ENCODE measurements at regions not wholly inside any gene's neighbourhood (a gene's known extent, or its start where the extent isn't known, plus 50 kb on each side); places are given as distances from the start of the nearest gene placed in this dataset.

DNA sequence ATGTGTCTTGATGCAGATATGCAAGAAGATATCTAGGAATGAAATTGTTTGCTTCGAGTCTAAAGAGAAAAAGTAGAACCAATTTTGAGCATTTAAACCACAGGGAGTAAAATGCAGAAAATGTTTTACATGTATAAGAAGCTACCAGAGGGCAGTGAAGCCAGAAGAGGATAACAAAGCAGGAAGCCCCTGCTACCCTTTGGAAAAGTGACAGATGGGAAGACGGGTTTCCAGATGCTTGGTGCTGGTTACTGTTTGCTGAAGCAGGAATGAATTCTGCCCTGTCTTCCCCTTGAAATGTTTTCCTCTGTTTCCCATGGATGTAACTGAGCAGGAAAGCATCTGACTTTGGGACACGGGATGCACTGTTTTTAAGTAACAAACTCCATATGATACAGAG, 822.2 kb downstream of the MRPL39 start:
- H3K36me3 ChIP-seq (ENCODE audit: control insufficient read depth in 2 of 2, extremely low read depth in 1 of 2, insufficient read depth in 2 of 2, low read length in 2 of 2) = no peaks in the 10 kb centered on the region
- intact Hi-C loops (cut with micrococcal nuclease) (no loop called here), dilution Hi-C loops (cut with MboI; ENCODE audit: extremely low pct_ligation_motif_present, low sequenced_read_pairs) (no loop called here)
- TF ChIP-seq POLR2A (IDR thresholded peaks at IDR 0.05; ENCODE audit: low read depth, low read length) = no peak
- no peak for TF ChIP-seq EZH2 (IDR thresholded peaks at IDR 0.05; ENCODE audit: borderline replicate concordance, low read depth, low read length, severe bottlenecking)
- TF ChIP-seq JUN (IDR thresholded peaks at IDR 0.05; ENCODE audit: borderline replicate concordance, insufficient read depth, insufficient read length, low read depth) = no peak
- TF ChIP-seq, protein P1, sequence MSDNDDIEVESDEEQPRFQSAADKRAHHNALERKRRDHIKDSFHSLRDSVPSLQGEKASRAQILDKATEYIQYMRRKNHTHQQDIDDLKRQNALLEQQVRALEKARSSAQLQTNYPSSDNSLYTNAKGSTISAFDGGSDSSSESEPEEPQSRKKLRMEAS (IDR thresholded peaks at IDR 0.05; ENCODE audit: insufficient read depth, insufficient read length) = no peak
- no peak for TF ChIP-seq POLR2AphosphoS5 (IDR thresholded peaks at IDR 0.05; ENCODE audit: insufficient read depth, low read depth, low read length)
- TF ChIP-seq GATA2 (IDR thresholded peaks at IDR 0.05; ENCODE audit: insufficient read depth, insufficient read length, low read depth, low read length) = no peak
- TF ChIP-seq, protein P2, sequence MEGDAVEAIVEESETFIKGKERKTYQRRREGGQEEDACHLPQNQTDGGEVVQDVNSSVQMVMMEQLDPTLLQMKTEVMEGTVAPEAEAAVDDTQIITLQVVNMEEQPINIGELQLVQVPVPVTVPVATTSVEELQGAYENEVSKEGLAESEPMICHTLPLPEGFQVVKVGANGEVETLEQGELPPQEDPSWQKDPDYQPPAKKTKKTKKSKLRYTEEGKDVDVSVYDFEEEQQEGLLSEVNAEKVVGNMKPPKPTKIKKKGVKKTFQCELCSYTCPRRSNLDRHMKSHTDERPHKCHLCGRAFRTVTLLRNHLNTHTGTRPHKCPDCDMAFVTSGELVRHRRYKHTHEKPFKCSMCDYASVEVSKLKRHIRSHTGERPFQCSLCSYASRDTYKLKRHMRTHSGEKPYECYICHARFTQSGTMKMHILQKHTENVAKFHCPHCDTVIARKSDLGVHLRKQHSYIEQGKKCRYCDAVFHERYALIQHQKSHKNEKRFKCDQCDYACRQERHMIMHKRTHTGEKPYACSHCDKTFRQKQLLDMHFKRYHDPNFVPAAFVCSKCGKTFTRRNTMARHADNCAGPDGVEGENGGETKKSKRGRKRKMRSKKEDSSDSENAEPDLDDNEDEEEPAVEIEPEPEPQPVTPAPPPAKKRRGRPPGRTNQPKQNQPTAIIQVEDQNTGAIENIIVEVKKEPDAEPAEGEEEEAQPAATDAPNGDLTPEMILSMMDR (IDR thresholded peaks at IDR 0.05; ENCODE audit: extremely low read depth in 1 of 2, insufficient read depth in 1 of 2, low read depth in 1 of 2, low read length in 2 of 2) = no peak
- TF ChIP-seq MYC (IDR thresholded peaks at IDR 0.05; ENCODE audit: low read depth, low read length) = no peak
- TF ChIP-seq FOS (IDR thresholded peaks at IDR 0.05; ENCODE audit: borderline replicate concordance, insufficient read depth, low read length) = no peak
- H3K9me1 ChIP-seq (replicated peaks; ENCODE audit: control insufficient read depth, extremely low read depth, insufficient read depth, low read length) = no peaks in the 10 kb centered on the region
- no peak overlapping the region for H3K4me3 ChIP-seq (replicated peaks in 1 of 3; ENCODE audit: insufficient read depth in 1 of 3, low read depth in 1 of 3, low read length in 3 of 3)
- H3K9ac ChIP-seq (replicated peaks; ENCODE audit: extremely low read depth, insufficient read depth, low read length) = no peak overlapping the region
- no peaks in the 10 kb centered on the region for H3K4me1 ChIP-seq (ENCODE audit: control insufficient read depth, extremely low read depth, insufficient read depth, low read length)
- H3K27me3 ChIP-seq (ENCODE audit: control insufficient read depth in 2 of 2, insufficient read depth in 2 of 2, low read length in 2 of 2) = no peaks in the 10 kb centered on the region
- peaks cover 6% of the 10 kb centered on the region for H3K9me3 ChIP-seq (replicated peaks; ENCODE audit: control insufficient read depth, insufficient read depth, low read length)
- H3K27ac ChIP-seq (ENCODE audit: insufficient read depth, low read depth, low read length) = no peak overlapping the region
- H3K79me2 ChIP-seq (ENCODE audit: control insufficient read depth, insufficient read depth, low read length) = no peaks in the 10 kb centered on the region
- BruUV-seq (replicated peaks) = no TSS peak
- no peak overlapping the region for H2AFZ ChIP-seq (ENCODE audit: low read depth, low read length)
- DNase-seq (ENCODE audit: low read depth, low spot score) (no peak), FAIRE-seq (no peak)
- POLR2A ChIA-PET = no interaction called here
- no peaks in the 10 kb centered on the region for H4K20me1 ChIP-seq (replicated peaks; ENCODE audit: control insufficient read depth, extremely low read depth, insufficient read depth, low read length)
- CTCF ChIA-PET = no interaction called here
- H3K4me2 ChIP-seq (ENCODE audit: insufficient read depth, low read length) = no peak overlapping the region

Data from endothelial cell of umbilical vein (primary cell).